HepG2 (cell line): ENCODE measurements at regions not wholly inside any gene's neighbourhood (a gene's known extent, or its start where the extent isn't known, plus 50 kb on each side); places are given as distances from the start of the nearest gene placed in this dataset.

Experiments
- ARID3A ChIP-seq: IDR thresholded peaks from 2 replicates; pipeline ENCODE4 v1.6.1; 2012; ENCODE audit warnings: low read depth, low read length, improper control_type of control experiment
- HNRNPL ChIP-seq: fragments of 200-400 bp; formaldehyde crosslinking; IDR thresholded peaks from 2 replicates; pipeline ENCODE4 v1.6.1; 2017; ENCODE audit warnings: mild to moderate bottlenecking, low read depth, low read length
- HNRNPUL1 ChIP-seq: fragments of 200-400 bp; formaldehyde crosslinking; IDR thresholded peaks from 2 replicates; pipeline ENCODE4 v1.6.1; 2017; ENCODE audit warnings: low read depth, mild to moderate bottlenecking, low read length, moderate library complexity
- MAFG ChIP-seq: sonication (generic); formaldehyde crosslinking; IDR thresholded peaks from 2 replicates; pipeline ENCODE4 v1.5.1; 2020; ENCODE audit warnings: mild to moderate bottlenecking, missing genetic modification reagents
- NFKBIZ ChIP-seq: IDR thresholded peaks from 2 replicates; pipeline ENCODE4 v1.6.1; 2018; ENCODE audit warnings: missing genetic modification reagents, missing compliant biosample characterization
- PHF8 ChIP-seq: sonication (generic); formaldehyde crosslinking; IDR thresholded peaks from 2 replicates; pipeline ENCODE4 v1.5.0; 2020; ENCODE audit warnings: missing genetic modification reagents
- RNF219 ChIP-seq: sonication (generic); formaldehyde crosslinking; IDR thresholded peaks from 2 replicates; pipeline ENCODE4 v1.5.0; 2020; ENCODE audit warnings: mild to moderate bottlenecking, missing genetic modification reagents
- SCMH1 ChIP-seq: sonication (generic); formaldehyde crosslinking; IDR thresholded peaks from 2 replicates; pipeline ENCODE4 v1.9.0; 2021; ENCODE audit warnings: missing genetic modification reagents, mild to moderate bottlenecking, borderline replicate concordance
- ZHX2 ChIP-seq, 2 experiments: sonication (generic) in 1 of 2; formaldehyde crosslinking in 1 of 2; IDR thresholded peaks; 2 replicates each; pipeline versions ENCODE4 v1.6.1 to v1.9.0; 2014 to 2022; ENCODE audit warnings: antibody characterized with exemption in 1 of 2, borderline replicate concordance in 1 of 2, inconsistent platforms in 1 of 2, low read depth in 1 of 2, missing genetic modification reagents in 1 of 2
- ZNF124 ChIP-seq: sonication (generic); formaldehyde crosslinking; IDR thresholded peaks from 2 replicates; pipeline ENCODE4 v1.4.0; 2020; ENCODE audit warnings: missing genetic modification reagents
- ZNF510 ChIP-seq: sonication (generic); formaldehyde crosslinking; IDR thresholded peaks from 2 replicates; pipeline ENCODE4 v1.4.0; 2020; ENCODE audit warnings: low read depth, mild to moderate bottlenecking, missing genetic modification reagents
- ZNF619 ChIP-seq: sonication (generic); formaldehyde crosslinking; IDR thresholded peaks from 2 replicates; pipeline ENCODE4 v1.4.0; 2020; ENCODE audit warnings: mild to moderate bottlenecking, missing genetic modification reagents
- ZNF704 ChIP-seq: sonication (generic); formaldehyde crosslinking; IDR thresholded peaks from 2 replicates; pipeline ENCODE4 v1.8.1; 2023; ENCODE audit warnings: mild to moderate bottlenecking, inconsistent platforms, moderate library complexity, missing genetic modification reagents, borderline replicate concordance
- ZNF800 ChIP-seq: sonication (generic); formaldehyde crosslinking; IDR thresholded peaks from 2 replicates; pipeline ENCODE4 v1.4.0; 2020; ENCODE audit warnings: missing genetic modification reagents
- ZNF850 ChIP-seq: sonication (generic); formaldehyde crosslinking; conservative IDR thresholded peaks from 2 replicates; pipeline ENCODE4 v1.9.0; 2021; ENCODE audit warnings: mild to moderate bottlenecking, missing genetic modification reagents

GRCh38 chr9:97759581-97760288, 62.6 kb upstream of the XPA start (continued):
- TF ChIP-seq ZNF800 (CRISPR knock-in tag): no peak
- TF ChIP-seq MAFG (CRISPR knock-in tag): no peak
- no peak for TF ChIP-seq RNF219 (CRISPR knock-in tag)
- peak; percentile 31; the same call in 1 of the 2 replicates for TF ChIP-seq ZNF124
- peak; percentile 18; the same call in 1 of the 2 replicates for TF ChIP-seq PHF8
- no peak for TF ChIP-seq ZNF510
- TF ChIP-seq ZNF850 (CRISPR knock-in tag): no peak
- 0 out of 2 replicates have a peak, but pooled peaks have one; percentile 9 for TF ChIP-seq ARID3A
- TF ChIP-seq SCMH1 (CRISPR knock-in tag): no peak
- TF ChIP-seq ZHX2 (IDR thresholded peaks at IDR 0.05; ENCODE audit: low read depth): no peak
- TF ChIP-seq ZHX2 (CRISPR knock-in tag; IDR thresholded peaks at IDR 0.05; ENCODE audit: borderline replicate concordance): 0 out of 2 replicates have a peak, but pooled peaks have one; percentile 42
- no peak for TF ChIP-seq ZNF704
- TF ChIP-seq HNRNPL: no peak
- no peak for TF ChIP-seq ZNF619 (CRISPR knock-in tag)
- TF ChIP-seq HNRNPUL1: no peak
- 0 out of 2 replicates have a peak, but pooled peaks have one; percentile 32 for TF ChIP-seq NFKBIZ
